ENCODE measurements at regions not wholly inside any gene's neighbourhood (a gene's known extent, or its start where the extent isn't known, plus 50 kb on each side); places are given as distances from the start of the nearest gene placed in this dataset.

GRCh38 chr13:65990684-65991083 is 1239.5 kb downstream of the PCDH9 start:
- Histone ChIP-seq H3K27me3 (no peaks in the 10 kb centered on the region), H3K36me3 (no peaks in the 10 kb centered on the region), H3K9me3 (no peaks in the 10 kb centered on the region), H3K4me3 (ENCODE audit: low read depth, low read length) (no peak overlapping the region), H3K4me1 (no peaks in the 10 kb centered on the region)
- DNase-seq, result no peak
- TF ChIP-seq CTCF (IDR thresholded peaks at IDR 0.05; ENCODE audit: low read depth, low read length), result no peak

GRCh38 chr13:65985612-65986011 is 1244.5 kb downstream of the PCDH9 start:
- TF ChIP-seq CTCF (IDR thresholded peaks at IDR 0.05; ENCODE audit: low read depth, low read length), result peak; percentile 36
- Histone ChIP-seq H3K36me3 (no peaks in the 10 kb centered on the region), H3K9me3 (no peaks in the 10 kb centered on the region), H3K4me3 (ENCODE audit: low read depth, low read length) (no peak overlapping the region), H3K4me1 (no peaks in the 10 kb centered on the region), H3K27me3 (no peaks in the 10 kb centered on the region)
- DNase-seq, result peak; percentile 25

GRCh38 chr13:65977525-65977924 is 1252.6 kb downstream of the PCDH9 start:
- Histone ChIP-seq H3K9me3 (no peaks in the 10 kb centered on the region), H3K4me1 (no peaks in the 10 kb centered on the region), H3K36me3 (no peaks in the 10 kb centered on the region), H3K4me3 (ENCODE audit: low read depth, low read length) (no peak overlapping the region), H3K27me3 (no peaks in the 10 kb centered on the region)
- DNase-seq, result no peak
- no peak for TF ChIP-seq CTCF (IDR thresholded peaks at IDR 0.05; ENCODE audit: low read depth, low read length)

DNA sequence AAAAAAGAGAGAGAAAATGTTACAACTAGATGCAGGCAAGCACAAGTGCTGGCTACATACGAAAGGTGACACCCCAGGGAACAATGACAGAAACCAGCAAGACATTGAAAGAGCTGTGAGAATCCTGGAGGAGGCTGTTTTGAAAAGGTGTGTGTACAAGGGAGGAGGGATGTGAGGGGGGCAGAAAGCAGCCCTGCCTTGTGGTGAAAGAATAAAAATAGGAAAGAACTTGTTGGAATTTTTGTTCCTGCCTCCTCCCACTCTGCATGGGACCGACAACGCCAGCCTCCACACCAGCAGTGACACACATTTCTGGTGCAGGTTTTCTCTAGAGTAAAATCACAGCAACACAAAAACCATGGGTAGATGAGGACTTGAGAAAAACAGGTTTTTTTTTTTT is 1258.6 kb downstream of the PCDH9 start:
- Histone ChIP-seq H3K9me3 (no peaks in the 10 kb centered on the region), H3K4me3 (ENCODE audit: low read depth, low read length) (no peak overlapping the region), H3K36me3 (no peaks in the 10 kb centered on the region), H3K4me1 (no peaks in the 10 kb centered on the region), H3K27me3 (no peaks in the 10 kb centered on the region)
- DNase-seq, result no peak
- TF ChIP-seq CTCF (IDR thresholded peaks at IDR 0.05; ENCODE audit: low read depth, low read length), result no peak

DNA sequence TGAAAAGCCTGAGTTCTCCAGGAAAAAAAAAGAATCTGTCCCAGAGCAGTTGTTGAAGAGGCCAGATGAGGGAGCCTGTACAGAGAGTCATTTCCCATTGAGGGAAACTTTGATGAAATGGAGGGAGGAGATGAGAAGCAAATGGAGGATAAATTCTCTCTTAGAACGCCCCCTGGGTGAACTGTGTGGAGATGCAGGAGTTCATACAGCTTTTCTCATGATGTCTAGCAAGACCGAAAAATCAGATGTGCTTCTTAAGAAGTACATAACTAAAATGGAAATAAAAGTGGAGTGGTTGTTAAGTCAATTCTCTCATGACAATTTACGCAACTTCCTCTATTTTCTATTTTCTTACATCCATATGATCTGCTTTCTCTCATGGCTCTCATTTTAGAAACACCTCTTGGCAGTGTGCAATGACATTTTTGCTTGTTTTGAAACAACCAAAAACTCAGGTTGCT is 1263.1 kb downstream of the PCDH9 start:
- TF ChIP-seq CTCF (IDR thresholded peaks at IDR 0.05; ENCODE audit: low read depth, low read length), result peak; percentile 86
- no peaks in the 10 kb centered on the region for H3K27me3 ChIP-seq
- DNase-seq, result peak; percentile 50
- H3K4me3 ChIP-seq (ENCODE audit: low read depth, low read length), result no peak overlapping the region
- H3K9me3 ChIP-seq, result no peaks in the 10 kb centered on the region
- peaks cover 3% of the 10 kb centered on the region; the same call in 1 of the 2 replicates for H3K4me1 ChIP-seq
- H3K36me3 ChIP-seq, result no peaks in the 10 kb centered on the region

DNA sequence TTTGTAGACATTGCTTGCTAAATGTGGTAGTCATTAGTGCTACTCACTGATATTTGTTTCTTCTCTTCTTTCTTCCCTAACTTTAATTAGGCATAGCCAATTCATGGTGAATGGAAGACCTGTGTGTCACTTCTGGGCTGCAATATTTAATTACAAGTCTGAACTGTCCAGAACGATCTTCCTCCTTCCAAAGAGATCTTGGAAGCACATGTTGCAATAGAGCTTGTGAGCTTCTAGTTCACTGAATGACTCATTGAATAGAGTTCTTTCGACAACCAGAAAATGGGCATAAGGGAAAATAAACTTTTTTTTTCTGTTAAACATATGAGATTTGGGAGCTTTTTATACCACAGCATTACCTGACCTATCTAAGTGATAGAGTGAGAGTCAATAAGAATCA is 1264.6 kb downstream of the PCDH9 start:
- Histone ChIP-seq H3K36me3 (no peaks in the 10 kb centered on the region), H3K4me1 (peaks cover 3% of the 10 kb centered on the region; the same call in 1 of the 2 replicates), H3K4me3 (ENCODE audit: low read depth, low read length) (no peak overlapping the region), H3K9me3 (no peaks in the 10 kb centered on the region), H3K27me3 (no peaks in the 10 kb centered on the region)
- TF ChIP-seq CTCF (IDR thresholded peaks at IDR 0.05; ENCODE audit: low read depth, low read length), result no peak
- DNase-seq, result no peak

Data from BE2C (cell line).